ENCODE measurements at regions not wholly inside any gene's neighbourhood (a gene's known extent, or its start where the extent isn't known, plus 50 kb on each side); places are given as distances from the start of the nearest gene placed in this dataset.

DNA sequence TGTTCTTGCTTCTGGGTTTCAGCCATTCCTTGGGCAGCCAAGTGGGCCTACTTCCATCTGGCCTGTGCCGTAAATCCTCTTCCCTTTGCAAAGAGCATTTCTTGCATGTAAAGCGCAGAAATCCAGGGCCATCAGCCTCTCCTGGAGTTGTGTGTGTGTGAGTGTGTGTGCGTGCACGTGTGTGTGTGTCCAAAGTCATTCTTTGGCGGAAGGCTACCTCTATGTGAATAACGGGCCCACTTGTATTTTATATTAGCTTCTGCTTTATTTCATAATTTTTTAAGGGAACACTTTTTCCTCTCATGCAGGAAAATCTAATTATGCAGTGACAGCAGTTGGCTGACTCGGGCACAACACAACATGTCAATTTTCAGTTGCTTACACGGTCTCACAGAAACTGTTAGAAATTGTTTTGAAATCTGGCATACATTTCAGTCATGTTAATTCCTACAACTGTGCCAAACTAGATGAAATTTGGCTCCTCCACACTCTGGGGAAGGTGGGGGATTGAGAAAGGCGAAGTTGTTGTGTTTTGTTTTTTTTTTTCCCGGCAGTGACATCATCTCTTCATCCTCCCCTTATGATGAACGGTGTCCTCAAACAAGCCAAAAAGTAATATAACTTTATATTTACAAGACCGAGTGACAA lies 223.7 kb upstream of the TSHZ2 start:
- no peaks in the 10 kb centered on the region for H3K36me3 ChIP-seq (ENCODE audit: control insufficient read depth in 2 of 4, insufficient read depth in 4 of 4, low read length in 3 of 4)
- ChIA-PET CTCF (ENCODE audit: partially characterized antibody) (interaction anchor here (1.0 to 2.0 kb wide), 7 partner anchors 9 to 799 kb away, joined by 3 to 7 read pairs (median 4); no protein-coding TSS in a partner anchor), POLR2A (ENCODE audit: partially characterized antibody) (no interaction called here)
- no peak overlapping the region for H3K14ac ChIP-seq (ENCODE audit: insufficient read length)
- no peaks in the 10 kb centered on the region for H3K23me2 ChIP-seq (ENCODE audit: low read depth, low read length)
- no peak overlapping the region for H2BK20ac ChIP-seq (ENCODE audit: low read length)
- H2AK5ac ChIP-seq (ENCODE audit: low read depth, low read length) = no peak overlapping the region
- H3K56ac ChIP-seq (replicated peaks; ENCODE audit: insufficient read length, low read depth, low read length) = no peak overlapping the region
- DNase-seq (ENCODE audit: low read depth in 1 of 2, low spot score in 2 of 2) = no peak
- no peak overlapping the region for H3K9ac ChIP-seq (replicated peaks in 1 of 4; ENCODE audit: extremely low read depth in 1 of 4, low read depth in 3 of 4, low read length in 3 of 4)
- no peaks in the 10 kb centered on the region for H3K79me2 ChIP-seq (ENCODE audit: control insufficient read depth in 1 of 2, insufficient read depth in 2 of 2, low read length in 2 of 2)
- H2BK120ac ChIP-seq (replicated peaks; ENCODE audit: low read depth, low read length) = no peak overlapping the region
- H3K23ac ChIP-seq (ENCODE audit: insufficient read length) = no peak overlapping the region
- no peak overlapping the region for H4K5ac ChIP-seq (ENCODE audit: insufficient read length, low read depth, low read length)
- no peak overlapping the region for H2BK15ac ChIP-seq (ENCODE audit: low read length)
- H3K4me3 ChIP-seq (ENCODE audit: extremely low read depth in 1 of 4, insufficient read depth in 2 of 4, low read depth in 3 of 4, low read length in 4 of 4) = no peak overlapping the region
- H4K8ac ChIP-seq (ENCODE audit: extremely low read depth, insufficient read depth, low read length) = no peak overlapping the region
- no peak for FAIRE-seq
- no peak overlapping the region for H2BK5ac ChIP-seq (ENCODE audit: low read depth, low read length)
- TF ChIP-seq BCL11A (IDR thresholded peaks at IDR 0.05; ENCODE audit: low read depth in 2 of 2, low read length in 2 of 2) (no peak), ASH2L (IDR thresholded peaks at IDR 0.05; ENCODE audit: low read length) (no peak), EP300 (IDR thresholded peaks at IDR 0.05; ENCODE audit: borderline replicate concordance in 1 of 2, low read depth in 2 of 2, low read length in 2 of 2) (no peak), SIX5 (IDR thresholded peaks at IDR 0.05; ENCODE audit: low read depth, low read length) (no peak)
- TF ChIP-seq, protein P1, sequence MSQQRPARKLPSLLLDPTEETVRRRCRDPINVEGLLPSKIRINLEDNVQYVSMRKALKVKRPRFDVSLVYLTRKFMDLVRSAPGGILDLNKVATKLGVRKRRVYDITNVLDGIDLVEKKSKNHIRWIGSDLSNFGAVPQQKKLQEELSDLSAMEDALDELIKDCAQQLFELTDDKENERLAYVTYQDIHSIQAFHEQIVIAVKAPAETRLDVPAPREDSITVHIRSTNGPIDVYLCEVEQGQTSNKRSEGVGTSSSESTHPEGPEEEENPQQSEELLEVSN (IDR thresholded peaks at IDR 0.05) = no peak
- no peak overlapping the region for H4K91ac ChIP-seq (replicated peaks; ENCODE audit: insufficient read length, low read length)
- no peaks in the 10 kb centered on the region for H3K27me3 ChIP-seq (replicated peaks in 1 of 4; ENCODE audit: control insufficient read depth in 3 of 4, extremely low read depth in 1 of 4, insufficient read depth in 3 of 4, low read length in 3 of 4)
- no peaks in the 10 kb centered on the region for H4K20me1 ChIP-seq (replicated peaks in 1 of 2; ENCODE audit: control insufficient read depth in 1 of 2, insufficient read depth in 2 of 2, low read length in 2 of 2)
- peak overlapping the region; percentile 18; the same call in 1 of the 2 replicates for H2AFZ ChIP-seq (ENCODE audit: low read length)
- no peak overlapping the region for H3K18ac ChIP-seq (ENCODE audit: extremely low read depth, low read length)
- H3K9me3 ChIP-seq (ENCODE audit: insufficient read depth in 2 of 2, low read depth in 1 of 2, low read length in 1 of 2) = no peaks in the 10 kb centered on the region
- H3K4ac ChIP-seq (replicated peaks; ENCODE audit: insufficient read length, low read depth, low read length) = no peak overlapping the region
- no peaks in the 10 kb centered on the region for H3K79me1 ChIP-seq (ENCODE audit: low read depth, low read length)
- H3K4me1 ChIP-seq (replicated peaks in 1 of 4; ENCODE audit: control insufficient read depth in 3 of 4, insufficient read depth in 4 of 4, low read length in 3 of 4) = peaks cover 0 to 3% (median 0%) of the 10 kb centered on the region in 4 experiments; a peak in 1 of 7 replicates
- no peak overlapping the region for H3K27ac ChIP-seq (ENCODE audit: low read depth, low read length)
- no peak overlapping the region for H2BK12ac ChIP-seq (ENCODE audit: low read depth, low read length)
- WGBS, 2 experiments (ENCODE audit: extremely low coverage in 1 of 2, insufficient coverage in 1 of 2, insufficient read length in 1 of 2, insufficient replicate concordance in 2 of 2, low coverage in 1 of 2, low lambda C conversion rate in 2 of 2, missing lambda C conversion rate in 1 of 2) = 97% methylated on average over 11 of the region's 12 CpGs; no CpG with 5 or more reads in 1 of the 2 experiments
- no peak overlapping the region for H3K4me2 ChIP-seq (ENCODE audit: insufficient read depth in 1 of 2, low read depth in 2 of 2, low read length in 2 of 2)

Data from H1 (cell line).